NCI-H2107 treated with DMSO at 0.1 percent for 48 hours (cell line): ENCODE measurements at regions not wholly inside any gene's neighbourhood (a gene's known extent, or its start where the extent isn't known, plus 50 kb on each side); places are given as distances from the start of the nearest gene placed in this dataset.
"Not testable (repeated sequence)": the region's sequence is repeated elsewhere in the genome, so short reads cannot be mapped to it uniquely, and the experiment has no call there.

Experiments
- DNase-seq: peaks from one replicate; lab custom pipeline; 2025; ENCODE audit not compliant: unreplicated experiment; lab: John Stamatoyannopoulos, UW

GRCh38 chr4:158958489-158959270 lies 144.2 kb upstream of the RAPGEF2 start:
- DNase-seq = no peak

- DNase-seq = peak; percentile 12
Measured at GRCh38 chr4:158962393-158962792, 140.5 kb upstream of the RAPGEF2 start.

- DNase-seq = not testable (repeated sequence)
Measured at GRCh38 chr4:158963282-158963681, 139.6 kb upstream of the RAPGEF2 start.

- no peak for DNase-seq
Measured at GRCh38 chr4:158964114-158964727, 138.7 kb upstream of the RAPGEF2 start.

GRCh38 chr4:158964728-158965124 lies 138.2 kb upstream of the RAPGEF2 start:
- DNase-seq = no peak

- peak; percentile 11 for DNase-seq
Measured at GRCh38 chr4:158965226-158965625, 137.7 kb upstream of the RAPGEF2 start.

- DNase-seq = no peak
Measured at GRCh38 chr4:158966091-158966490, 136.8 kb upstream of the RAPGEF2 start.

GRCh38 chr4:158968961-158969360 lies 133.9 kb upstream of the RAPGEF2 start:
- no peak for DNase-seq

- no peak for DNase-seq
Measured at GRCh38 chr4:158970812-158971211, 132.1 kb upstream of the RAPGEF2 start.

GRCh38 chr4:158974438-158974837 lies 128.4 kb upstream of the RAPGEF2 start:
- DNase-seq = not testable (repeated sequence)

GRCh38 chr4:158980711-158981110 lies 122.2 kb upstream of the RAPGEF2 start:
- not testable (repeated sequence) for DNase-seq

GRCh38 chr4:158991534-158992155 lies 111.2 kb upstream of the RAPGEF2 start:
- DNase-seq = no peak

- no peak for DNase-seq
Measured at GRCh38 chr4:158993891-158994290, 109.0 kb upstream of the RAPGEF2 start.

- no peak for DNase-seq
Measured at GRCh38 chr4:158995040-158995439, 107.8 kb upstream of the RAPGEF2 start.

- DNase-seq = no peak
Measured at GRCh38 chr4:158995965-158996364, 106.9 kb upstream of the RAPGEF2 start.

- DNase-seq = peak; percentile 32
Measured at GRCh38 chr4:158996669-158997074, 106.2 kb upstream of the RAPGEF2 start.

GRCh38 chr4:158997660-158998349 lies 105.1 kb upstream of the RAPGEF2 start:
- DNase-seq = no peak

- no peak for DNase-seq
Measured at GRCh38 chr4:158998624-158999023, 104.3 kb upstream of the RAPGEF2 start.

- no peak for DNase-seq
Measured at GRCh38 chr4:158999166-158999682, 103.7 kb upstream of the RAPGEF2 start.

- DNase-seq = no peak
Measured at GRCh38 chr4:158999849-159000248, 103.0 kb upstream of the RAPGEF2 start.

GRCh38 chr4:159002950-159003349 lies 99.9 kb upstream of the RAPGEF2 start:
- no peak for DNase-seq
